Peyer's patch (tissue), 4 donors: ENCODE measurements at regions not wholly inside any gene's neighbourhood (a gene's known extent, or its start where the extent isn't known, plus 50 kb on each side); places are given as distances from the start of the nearest gene placed in this dataset.

Experiments
- CTCF ChIP-seq, 6 experiments: fragments of 450-650 bp in 4 of 6; fragments of 200-600 bp in 2 of 6; sonication (generic) in 1 of 6; IDR thresholded peaks; one replicate each; pipeline ENCODE4 v1.5.1; 2017 to 2019; ENCODE audit warnings: antibody characterized with exemption in 6 of 6, mild to moderate bottlenecking in 3 of 6, moderate library complexity in 1 of 6
- POLR2A ChIP-seq, 2 donors: fragments of 450-650 bp; IDR thresholded peaks; one replicate each; pipeline ENCODE4 v1.5.1; 2017; ENCODE audit warnings: antibody characterized with exemption in 2 of 2, mild to moderate bottlenecking in 2 of 2, moderate library complexity in 2 of 2

GRCh38 chr5:110062246-110062645, 372.5 kb downstream of the MAN2A1 start:
- TF ChIP-seq CTCF (IDR thresholded peaks at IDR 0.05) (no peak), POLR2A (IDR thresholded peaks at IDR 0.05) (no peak)
